ENCODE measurements at regions not wholly inside any gene's neighbourhood (a gene's known extent, or its start where the extent isn't known, plus 50 kb on each side); places are given as distances from the start of the nearest gene placed in this dataset.

DNA sequence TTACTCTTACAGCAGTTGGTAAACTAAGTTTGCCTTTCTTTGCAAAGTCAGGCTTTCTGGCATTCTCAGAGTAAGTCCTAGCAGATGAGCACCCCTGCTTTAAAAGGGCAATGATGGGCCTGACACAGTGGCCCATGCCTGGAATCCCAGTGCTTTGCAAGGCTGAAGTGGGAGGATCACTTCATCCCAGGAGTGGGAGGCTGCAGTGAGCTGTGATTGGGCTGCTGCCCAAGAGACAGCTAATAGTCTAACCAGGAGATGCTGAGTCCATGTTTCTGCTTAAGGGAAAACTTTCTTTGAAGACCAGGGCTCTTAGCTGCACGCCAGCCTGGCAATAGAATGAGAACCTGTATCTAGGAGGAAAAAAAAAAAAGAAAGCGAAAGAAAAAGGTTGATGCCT, 100.2 kb upstream of the MPP7 start:
- H3K27me3 ChIP-seq: no peaks in the 10 kb centered on the region
- H3K4me3 ChIP-seq: no peak overlapping the region
- H3K36me3 ChIP-seq: no peaks in the 10 kb centered on the region
- no peaks in the 10 kb centered on the region for H3K9me3 ChIP-seq
- peak overlapping the region; percentile 17 for H3K27ac ChIP-seq
- no peak overlapping the region for H3K9ac ChIP-seq (ENCODE audit: low read depth in 2 of 2, low read length in 2 of 2)
- H3K4me1 ChIP-seq: no peaks in the 10 kb centered on the region
- intact Hi-C loops (cut with DNase I): no loop called here
- TF ChIP-seq, protein P1, sequence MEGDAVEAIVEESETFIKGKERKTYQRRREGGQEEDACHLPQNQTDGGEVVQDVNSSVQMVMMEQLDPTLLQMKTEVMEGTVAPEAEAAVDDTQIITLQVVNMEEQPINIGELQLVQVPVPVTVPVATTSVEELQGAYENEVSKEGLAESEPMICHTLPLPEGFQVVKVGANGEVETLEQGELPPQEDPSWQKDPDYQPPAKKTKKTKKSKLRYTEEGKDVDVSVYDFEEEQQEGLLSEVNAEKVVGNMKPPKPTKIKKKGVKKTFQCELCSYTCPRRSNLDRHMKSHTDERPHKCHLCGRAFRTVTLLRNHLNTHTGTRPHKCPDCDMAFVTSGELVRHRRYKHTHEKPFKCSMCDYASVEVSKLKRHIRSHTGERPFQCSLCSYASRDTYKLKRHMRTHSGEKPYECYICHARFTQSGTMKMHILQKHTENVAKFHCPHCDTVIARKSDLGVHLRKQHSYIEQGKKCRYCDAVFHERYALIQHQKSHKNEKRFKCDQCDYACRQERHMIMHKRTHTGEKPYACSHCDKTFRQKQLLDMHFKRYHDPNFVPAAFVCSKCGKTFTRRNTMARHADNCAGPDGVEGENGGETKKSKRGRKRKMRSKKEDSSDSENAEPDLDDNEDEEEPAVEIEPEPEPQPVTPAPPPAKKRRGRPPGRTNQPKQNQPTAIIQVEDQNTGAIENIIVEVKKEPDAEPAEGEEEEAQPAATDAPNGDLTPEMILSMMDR (IDR thresholded peaks at IDR 0.05): no peak
- DNase-seq: no peak

DNA sequence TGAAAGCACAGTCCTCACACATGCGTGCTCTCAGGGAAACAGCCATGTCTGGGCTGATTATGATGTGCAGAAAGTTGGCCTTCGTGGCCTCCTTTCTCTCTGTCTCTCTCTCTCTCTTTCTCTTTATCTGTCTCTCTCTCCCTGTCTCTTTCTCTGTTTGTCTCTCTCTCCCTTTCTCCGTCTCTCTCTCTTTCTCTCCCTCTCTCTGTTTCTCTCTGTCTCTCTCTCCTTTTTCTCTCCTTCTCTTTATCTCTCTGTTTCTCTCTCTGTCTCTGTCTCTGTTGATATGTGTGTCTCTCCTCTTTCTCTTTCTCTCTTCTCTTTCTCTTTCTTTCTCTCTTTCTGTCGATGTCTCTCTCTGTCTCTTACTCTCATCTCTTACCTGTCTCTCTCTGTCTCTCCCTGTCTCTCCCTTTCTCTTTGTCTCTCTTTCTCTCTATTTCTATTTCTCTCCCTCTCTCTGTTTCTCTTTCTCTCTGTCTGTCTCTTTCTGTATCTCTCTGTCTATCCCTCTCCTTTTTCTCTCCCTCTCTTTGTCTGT, 105.4 kb upstream of the MPP7 start:
- no peak overlapping the region for H3K27ac ChIP-seq
- intact Hi-C loops (cut with DNase I): no loop called here
- no peak for DNase-seq
- H3K9me3 ChIP-seq: no peaks in the 10 kb centered on the region
- TF ChIP-seq, protein P1 (IDR thresholded peaks at IDR 0.05): no peak
- no peaks in the 10 kb centered on the region for H3K4me1 ChIP-seq
- no peaks in the 10 kb centered on the region for H3K27me3 ChIP-seq
- no peak overlapping the region for H3K4me3 ChIP-seq
- no peak overlapping the region for H3K9ac ChIP-seq (ENCODE audit: low read depth in 2 of 2, low read length in 2 of 2)
- no peaks in the 10 kb centered on the region for H3K36me3 ChIP-seq

DNA sequence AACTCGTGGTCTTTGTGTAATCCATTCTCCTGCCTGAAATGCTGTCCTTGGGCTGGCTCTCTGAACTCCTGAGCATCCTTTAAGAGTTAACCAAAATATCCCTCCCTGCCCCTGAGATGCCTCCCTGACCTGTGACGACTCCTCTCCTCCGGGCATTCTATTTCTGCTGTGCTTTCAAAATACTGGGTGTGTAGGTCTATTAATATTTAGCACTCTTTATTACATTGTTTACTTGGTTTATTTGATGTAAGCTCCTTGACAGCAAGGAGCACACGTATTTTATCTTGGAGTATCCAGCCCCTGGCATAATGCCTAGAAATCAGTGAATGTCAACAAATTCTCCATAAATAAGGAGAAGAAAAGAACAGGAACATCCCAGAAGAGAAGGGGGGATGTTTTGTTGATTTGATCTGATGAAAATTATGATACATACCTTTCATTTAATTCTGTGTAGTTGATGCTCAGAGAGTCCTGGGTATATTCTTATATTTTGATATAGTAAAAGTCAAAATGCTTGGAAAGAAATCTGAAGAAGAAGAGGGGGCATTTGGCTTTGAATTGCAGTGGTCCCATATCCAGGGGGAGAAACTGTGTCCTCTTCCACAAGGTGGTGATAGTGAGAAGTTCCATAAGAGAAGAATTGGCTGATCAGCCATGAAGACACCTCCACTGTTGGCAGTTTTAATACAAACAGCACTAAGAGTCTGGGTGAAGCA, 107.7 kb upstream of the MPP7 start:
- Histone ChIP-seq H3K9ac (ENCODE audit: low read depth in 2 of 2, low read length in 2 of 2) (no peak overlapping the region), H3K27ac (no peak overlapping the region), H3K4me3 (no peak overlapping the region), H3K9me3 (no peaks in the 10 kb centered on the region), H3K4me1 (no peaks in the 10 kb centered on the region), H3K27me3 (no peaks in the 10 kb centered on the region), H3K36me3 (no peaks in the 10 kb centered on the region)
- intact Hi-C loops (cut with DNase I): no loop called here
- DNase-seq: no peak
- TF ChIP-seq, protein P1 (IDR thresholded peaks at IDR 0.05): no peak

DNA sequence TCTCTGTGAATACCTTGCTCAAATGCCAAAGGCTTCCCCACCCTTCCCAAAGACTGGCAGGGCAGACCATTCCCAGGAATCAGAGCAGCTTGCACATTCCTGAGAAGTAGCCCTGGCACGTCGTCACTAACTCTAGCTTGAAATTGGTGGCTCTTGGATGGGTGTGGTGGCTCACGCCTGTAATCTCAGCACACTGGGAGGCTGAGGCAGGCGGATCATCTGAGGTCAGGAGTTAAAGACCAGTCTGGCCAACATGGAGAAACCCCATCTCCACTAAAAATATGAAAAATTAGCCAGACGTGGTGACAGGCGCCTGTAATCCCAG, 108.2 kb upstream of the MPP7 start:
- H3K27me3 ChIP-seq: no peaks in the 10 kb centered on the region
- H3K27ac ChIP-seq: no peak overlapping the region
- intact Hi-C loops (cut with DNase I): no loop called here
- no peaks in the 10 kb centered on the region for H3K4me1 ChIP-seq
- H3K4me3 ChIP-seq: no peak overlapping the region
- TF ChIP-seq, protein P1 (IDR thresholded peaks at IDR 0.05): no peak
- H3K9me3 ChIP-seq: no peaks in the 10 kb centered on the region
- no peak overlapping the region for H3K9ac ChIP-seq (ENCODE audit: low read depth in 2 of 2, low read length in 2 of 2)
- DNase-seq: no peak
- no peaks in the 10 kb centered on the region for H3K36me3 ChIP-seq

DNA sequence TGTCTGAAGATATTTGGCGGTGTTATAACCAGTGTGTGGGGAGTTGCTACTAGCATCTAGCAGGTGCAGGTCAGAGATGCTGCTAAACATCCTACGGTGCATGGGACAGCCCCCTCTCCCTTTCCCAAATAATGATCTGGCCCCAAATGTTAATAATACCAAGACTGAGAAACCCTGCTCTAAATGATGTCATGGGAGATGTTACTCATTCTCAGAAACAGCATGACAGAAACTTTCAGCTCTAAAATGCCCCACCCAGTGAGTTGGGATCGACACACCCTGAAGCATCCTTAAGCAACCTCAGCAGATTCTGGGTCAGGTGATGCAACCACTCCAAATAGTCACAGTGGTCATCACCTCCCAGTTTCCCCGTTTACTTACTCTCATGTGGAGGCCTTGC, 108.8 kb upstream of the MPP7 start:
- intact Hi-C loops (cut with DNase I): no loop called here
- no peak for DNase-seq
- H3K36me3 ChIP-seq: no peaks in the 10 kb centered on the region
- no peaks in the 10 kb centered on the region for H3K4me1 ChIP-seq
- no peaks in the 10 kb centered on the region for H3K9me3 ChIP-seq
- no peaks in the 10 kb centered on the region for H3K27me3 ChIP-seq
- H3K9ac ChIP-seq (ENCODE audit: low read depth in 2 of 2, low read length in 2 of 2): no peak overlapping the region
- H3K27ac ChIP-seq: no peak overlapping the region
- TF ChIP-seq, protein P1 (IDR thresholded peaks at IDR 0.05): no peak
- no peak overlapping the region for H3K4me3 ChIP-seq

All from colonic mucosa (tissue), 4 donors.